HCT116 (cell line): ENCODE measurements at regions not wholly inside any gene's neighbourhood (a gene's known extent, or its start where the extent isn't known, plus 50 kb on each side); places are given as distances from the start of the nearest gene placed in this dataset.

Source experiments
- ATAC-seq: fragments of 200-7000 bp; cut with Tn5 transposase; 2 replicates; pipeline ENCODE4 v1.9.1; 2020; ENCODE audit warnings: mild to moderate bottlenecking, moderate library complexity
- BruUV-seq: library from RNA; stranded (reverse); fragments of 400-500 nt; replicated peaks from 2 replicates; lab custom pipeline; 2021; lab: Mats Ljungman, UMichigan
- CTCF ChIA-PET: fragments of 300-600 bp; sonication (Branson Sonifier 250); formaldehyde crosslinking; loops from one replicate; lab custom pipeline; 2021; ENCODE audit warnings: antibody characterized with exemption; lab: Charles Lee
- POLR2A ChIA-PET: fragments of 300-600, 350-600 bp; sonication (Branson Sonifier 250); formaldehyde crosslinking; loops from one replicate; lab custom pipeline; 2021; ENCODE audit warnings: antibody characterized with exemption; lab: Charles Lee
- RAD21 ChIA-PET, 2 experiments: fragments of 300-600 bp; sonication (Branson Sonifier 250); formaldehyde crosslinking; loops; one replicate each; lab custom pipeline; 2023; ENCODE audit warnings: low total read pairs in 2 of 2; ENCODE audit not compliant: uncharacterized antibody in 2 of 2, unreplicated experiment in 2 of 2, low non-redundant PET in 1 of 2; lab: Charles Lee
- DNase-seq: peaks from one replicate; pipeline ENCODE4 v3.0.0-alpha.2; 2010; ENCODE audit warnings: low read depth, low spot score
- H2AFZ ChIP-seq: fragments of 200-600 bp; shearing (Covaris generic), sonication (generic); 2 replicates; pipeline ENCODE4 v1.6.1; 2017; ENCODE audit warnings: low read depth, mixed run types, mixed read lengths, antibody characterized with exemption, low read length; ENCODE audit not compliant: poor library complexity, severe bottlenecking
- H3K27ac ChIP-seq: 2 replicates; pipeline ENCODE4 v1.5.1; 2012; ENCODE audit warnings: low read depth, low read length
- H3K27me3 ChIP-seq: fragments of 200-600 bp; sonication (generic); 2 replicates; pipeline ENCODE4 v1.6.1; 2016; ENCODE audit warnings: mixed run types, low read length, mixed read lengths; ENCODE audit not compliant: insufficient read depth
- H3K36me3 ChIP-seq, 2 experiments: fragments of 200-500 bp in 1 of 2; fragments of 200-600 bp in 1 of 2; sonication (Bioruptor generic) in 1 of 2; sonication (generic) in 1 of 2; 2 replicates each; pipeline versions ENCODE4 v1.5.1 to v1.6.1; 2014 to 2016; ENCODE audit warnings: low read length in 2 of 2, inconsistent platforms in 1 of 2, mixed read lengths in 1 of 2, mixed run types in 1 of 2; ENCODE audit not compliant: insufficient read depth in 2 of 2, control insufficient read depth in 1 of 2
- H3K4me1 ChIP-seq, 2 experiments: fragments of 200-600 bp in 1 of 2; sonication (generic) in 1 of 2; 2 replicates each; pipeline versions ENCODE4 v1.5.1 to v1.6.1; 2012 to 2017; ENCODE audit warnings: low read length in 2 of 2, inconsistent platforms in 1 of 2, mild to moderate bottlenecking in 1 of 2, mixed read lengths in 1 of 2, mixed run types in 1 of 2, moderate library complexity in 1 of 2; ENCODE audit not compliant: insufficient read depth in 2 of 2, control insufficient read depth in 1 of 2
- H3K4me2 ChIP-seq: fragments of 200-600 bp; sonication (generic); 2 replicates; pipeline ENCODE4 v1.6.1; 2017; ENCODE audit warnings: mixed run types, low read length, mixed read lengths
- H3K4me3 ChIP-seq, 2 experiments: fragments of 200-600 bp in 1 of 2; sonication (generic) in 1 of 2; replicated peaks in 1 of 2; 2 replicates each; pipeline ENCODE4 v1.5.1; 2011 to 2016; ENCODE audit warnings: low read length in 2 of 2, control low read depth in 1 of 2, low read depth in 1 of 2, mild to moderate bottlenecking in 1 of 2, mixed read lengths in 1 of 2, mixed run types in 1 of 2
- H3K79me2 ChIP-seq: fragments of 200-600 bp; sonication (generic); 2 replicates; pipeline ENCODE4 v1.6.1; 2017; ENCODE audit warnings: mild to moderate bottlenecking, mixed run types, low read length, moderate library complexity, mixed read lengths; ENCODE audit not compliant: insufficient read depth
- H3K9ac ChIP-seq: fragments of 200-600 bp; sonication (generic); 2 replicates; pipeline ENCODE4 v1.6.1; 2016; ENCODE audit warnings: low read length, mixed read lengths
- H3K9me2 ChIP-seq: fragments of 200-600 bp; sonication (generic), shearing (Covaris generic); 2 replicates; pipeline ENCODE4 v1.6.1; 2017; ENCODE audit warnings: mixed run types, mild to moderate bottlenecking, moderate library complexity; ENCODE audit not compliant: insufficient read depth
- H3K9me3 ChIP-seq, 2 experiments: fragments of 200-500 bp in 1 of 2; fragments of 200-600 bp in 1 of 2; sonication (Bioruptor generic) in 1 of 2; sonication (generic) in 1 of 2; 2 replicates each; pipeline ENCODE4 v1.6.1; 2014 to 2017; ENCODE audit warnings: low read length in 2 of 2, mixed read lengths in 2 of 2, inconsistent platforms in 1 of 2, low read depth in 1 of 2, mild to moderate bottlenecking in 1 of 2, mixed run types in 1 of 2, moderate library complexity in 1 of 2; ENCODE audit not compliant: control insufficient read depth in 1 of 2, insufficient read depth in 1 of 2
- H4K20me1 ChIP-seq: fragments of 200-600 bp; sonication (generic), shearing (Covaris generic); 2 replicates; pipeline ENCODE4 v1.6.1; 2017; ENCODE audit warnings: mixed run types, mild to moderate bottlenecking, moderate library complexity; ENCODE audit not compliant: insufficient read depth
- CBX3 ChIP-seq: IDR thresholded peaks from 2 replicates; pipeline ENCODE4 v1.6.1; 2012; ENCODE audit warnings: low read depth
- CEBPB ChIP-seq: IDR thresholded peaks from 2 replicates; pipeline ENCODE4 v1.6.1; 2012; ENCODE audit warnings: low read depth
- ELF1 ChIP-seq: IDR thresholded peaks from 2 replicates; pipeline ENCODE4 v1.6.1; 2012; ENCODE audit warnings: low read depth, borderline replicate concordance
- EZH2 ChIP-seq: fragments of 200-600 bp; sonication (generic); IDR thresholded peaks from 2 replicates; pipeline ENCODE4 v1.6.1; 2017; ENCODE audit warnings: antibody characterized with exemption, mixed run types
- EZH2phosphoT487 ChIP-seq: fragments of 200-600 bp; IDR thresholded peaks from 2 replicates; pipeline ENCODE4 v1.6.1; 2018; ENCODE audit warnings: antibody characterized with exemption, borderline replicate concordance
- FOSL1 ChIP-seq: IDR thresholded peaks from 2 replicates; pipeline ENCODE4 v1.6.1; 2012; ENCODE audit warnings: low read depth
- JUND ChIP-seq: IDR thresholded peaks from 2 replicates; pipeline ENCODE4 v1.6.1; 2012
- RAD21 ChIP-seq: IDR thresholded peaks from 2 replicates; pipeline ENCODE4 v1.6.1; 2012; ENCODE audit warnings: low read depth, mild to moderate bottlenecking
- SIN3A ChIP-seq: IDR thresholded peaks from 2 replicates; pipeline ENCODE4 v1.6.1; 2012; ENCODE audit warnings: low read depth
- SP1 ChIP-seq: IDR thresholded peaks from 2 replicates; pipeline ENCODE4 v1.6.1; 2012; ENCODE audit warnings: low read depth
- SRF ChIP-seq: IDR thresholded peaks from 2 replicates; pipeline ENCODE4 v1.6.1; 2012; ENCODE audit warnings: low read depth
- TCF7L2 ChIP-seq: IDR thresholded peaks from 2 replicates; pipeline ENCODE4 v1.7.0; 2011; ENCODE audit warnings: borderline replicate concordance, inconsistent platforms; ENCODE audit not compliant: insufficient read depth, insufficient read length; ENCODE audit errors: extremely low read depth
- YY1 ChIP-seq: IDR thresholded peaks from 2 replicates; pipeline ENCODE4 v1.6.1; 2011; ENCODE audit warnings: low read length, low read depth, moderate library complexity, mild to moderate bottlenecking; ENCODE audit not compliant: insufficient replicate concordance; ENCODE audit errors: extremely low read depth
- ZFX ChIP-seq: fragments of 450-650 bp; IDR thresholded peaks from 2 replicates; pipeline ENCODE4 v1.6.1; 2017
- intact Hi-C: fragments of 100-400 bp; cut with micrococcal nuclease; formaldehyde crosslinking; loops from 2 replicates; pipeline ENCODE4 v1.10.0; 2022
- TF ChIP-seq, protein P1 (sequence below): IDR thresholded peaks from 2 replicates; pipeline ENCODE4 v1.6.1; 2012

DNA sequence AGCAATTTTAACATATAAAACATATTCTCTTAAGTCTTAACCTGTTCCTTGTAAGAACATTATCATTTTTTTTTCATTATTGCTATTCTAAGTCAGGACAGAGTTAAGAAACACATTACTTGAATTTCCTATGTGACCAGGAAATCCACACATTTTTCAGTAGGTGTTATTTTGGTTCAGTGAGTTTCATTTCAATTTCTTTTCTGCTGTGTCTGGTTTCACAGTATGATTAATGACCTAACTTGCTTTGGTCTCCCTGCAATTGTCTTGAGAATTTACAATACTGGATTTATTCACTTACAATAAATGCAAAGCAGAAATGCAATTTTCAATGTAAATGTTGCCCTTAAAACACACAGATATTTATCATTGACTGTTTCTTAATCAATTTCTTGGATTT, 396.9 kb upstream of the TMTC1 start:
- H3K4me1 ChIP-seq: no peaks in the 10 kb centered on the region
- TF ChIP-seq EZH2phosphoT487 (no peak), EZH2 (no peak), CBX3 (no peak), SRF (no peak)
- TF ChIP-seq, all 23 proteins: peak for 0
- Histone ChIP-seq H4K20me1 (no peaks in the 10 kb centered on the region), H3K36me3 (no peaks in the 10 kb centered on the region), H3K4me2 (no peak overlapping the region), H2AFZ (no peak overlapping the region), H3K79me2 (no peaks in the 10 kb centered on the region), H3K27me3 (no peaks in the 10 kb centered on the region), H3K9ac (no peak overlapping the region), H3K9me2 (no peaks in the 10 kb centered on the region), H3K9me3 (no peaks in the 10 kb centered on the region), H3K4me3 (no peak overlapping the region), H3K27ac (no peak overlapping the region)
- RAD21 ChIA-PET: no interaction called here
- no TSS peak for BruUV-seq
- POLR2A ChIA-PET: no interaction called here
- intact Hi-C loops: no loop called here
- no peak for DNase-seq
- CTCF ChIA-PET: no interaction called here
- no peak for ATAC-seq

DNA sequence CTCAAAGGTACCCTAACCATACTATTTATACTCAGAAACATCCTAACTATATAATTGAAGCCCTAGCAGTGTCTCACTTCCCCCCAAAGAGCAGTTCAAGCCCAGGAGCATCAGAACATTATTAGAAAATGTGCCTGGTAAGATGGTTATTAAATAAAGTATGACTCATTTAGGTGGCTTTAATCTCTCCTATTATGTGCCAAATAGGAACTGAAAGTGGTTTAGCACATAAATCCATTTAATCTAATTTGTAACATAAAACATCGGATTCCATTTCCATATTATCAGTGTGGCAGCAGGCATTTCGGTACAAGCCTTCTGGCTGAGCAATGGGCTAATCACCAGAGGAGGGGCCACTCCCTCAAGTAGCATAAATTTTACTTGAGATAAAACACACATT, 395.2 kb upstream of the TMTC1 start:
- no peak overlapping the region for H3K4me3 ChIP-seq
- no peaks in the 10 kb centered on the region for H3K27me3 ChIP-seq
- no peak overlapping the region for H2AFZ ChIP-seq
- intact Hi-C loops: no loop called here
- no peak overlapping the region for H3K4me2 ChIP-seq
- POLR2A ChIA-PET: no interaction called here
- CTCF ChIA-PET: no interaction called here
- H3K9ac ChIP-seq: no peak overlapping the region
- no peaks in the 10 kb centered on the region for H3K4me1 ChIP-seq
- no peak overlapping the region for H3K27ac ChIP-seq
- BruUV-seq: no TSS peak
- H3K79me2 ChIP-seq: no peaks in the 10 kb centered on the region
- H3K36me3 ChIP-seq: no peaks in the 10 kb centered on the region
- H3K9me3 ChIP-seq: no peaks in the 10 kb centered on the region
- H3K9me2 ChIP-seq: no peaks in the 10 kb centered on the region
- H4K20me1 ChIP-seq: no peaks in the 10 kb centered on the region
- no peak for TF ChIP-seq RAD21
- no peak for TF ChIP-seq ELF1
- no peak for TF ChIP-seq CEBPB
- no peak for TF ChIP-seq SIN3A
- TF ChIP-seq YY1: no peak
- TF ChIP-seq FOSL1: no peak
- no peak for TF ChIP-seq TCF7L2
- TF ChIP-seq, protein P1, sequence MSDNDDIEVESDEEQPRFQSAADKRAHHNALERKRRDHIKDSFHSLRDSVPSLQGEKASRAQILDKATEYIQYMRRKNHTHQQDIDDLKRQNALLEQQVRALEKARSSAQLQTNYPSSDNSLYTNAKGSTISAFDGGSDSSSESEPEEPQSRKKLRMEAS: no peak
- no peak for TF ChIP-seq CBX3
- TF ChIP-seq ZFX: no peak
- TF ChIP-seq SP1: no peak
- no peak for TF ChIP-seq JUND
- DNase-seq (no peak), ATAC-seq (no peak)
- RAD21 ChIA-PET: no interaction called here
